PFSK-1 (cell line): ENCODE measurements at regions not wholly inside any gene's neighbourhood (a gene's known extent, or its start where the extent isn't known, plus 50 kb on each side); places are given as distances from the start of the nearest gene placed in this dataset.
A peak's percentile ranks its signal among the peaks of the same experiment; 100 is the strongest.

Experiments used
- FOXP2 ChIP-seq: optimal IDR thresholded peaks from 2 replicates; pipeline ENCODE3; 2011; ENCODE audit warnings: borderline replicate concordance, control low read depth, inconsistent platforms; ENCODE audit not compliant: insufficient read depth; ENCODE audit errors: extremely low read length, extremely low read depth
- POLR2AphosphoS5 ChIP-seq: IDR thresholded peaks from 2 replicates; pipeline ENCODE4 v1.6.1; 2012; ENCODE audit warnings: low read depth, mild to moderate bottlenecking, control low read depth, low read length, moderate library complexity
- SIN3A ChIP-seq: IDR thresholded peaks from 2 replicates; pipeline ENCODE4 v1.6.1; 2012; ENCODE audit warnings: mild to moderate bottlenecking, low read length, moderate library complexity, borderline replicate concordance; ENCODE audit not compliant: insufficient read depth
- TAF1 ChIP-seq: IDR thresholded peaks from 2 replicates; pipeline ENCODE4 v1.6.1; 2012; ENCODE audit warnings: low read length, control low read depth, borderline replicate concordance; ENCODE audit not compliant: insufficient read depth
- TF ChIP-seq, protein P1 (sequence below), 2 experiments: IDR thresholded peaks; 2 replicates each; pipeline versions ENCODE4 v1.6.1 to v1.8.0; 2011 to 2012; ENCODE audit warnings: low read depth in 2 of 2, low read length in 2 of 2, control low read depth in 1 of 2, inconsistent platforms in 1 of 2, mild to moderate bottlenecking in 1 of 2, moderate library complexity in 1 of 2; ENCODE audit not compliant: insufficient read depth in 1 of 2

DNA sequence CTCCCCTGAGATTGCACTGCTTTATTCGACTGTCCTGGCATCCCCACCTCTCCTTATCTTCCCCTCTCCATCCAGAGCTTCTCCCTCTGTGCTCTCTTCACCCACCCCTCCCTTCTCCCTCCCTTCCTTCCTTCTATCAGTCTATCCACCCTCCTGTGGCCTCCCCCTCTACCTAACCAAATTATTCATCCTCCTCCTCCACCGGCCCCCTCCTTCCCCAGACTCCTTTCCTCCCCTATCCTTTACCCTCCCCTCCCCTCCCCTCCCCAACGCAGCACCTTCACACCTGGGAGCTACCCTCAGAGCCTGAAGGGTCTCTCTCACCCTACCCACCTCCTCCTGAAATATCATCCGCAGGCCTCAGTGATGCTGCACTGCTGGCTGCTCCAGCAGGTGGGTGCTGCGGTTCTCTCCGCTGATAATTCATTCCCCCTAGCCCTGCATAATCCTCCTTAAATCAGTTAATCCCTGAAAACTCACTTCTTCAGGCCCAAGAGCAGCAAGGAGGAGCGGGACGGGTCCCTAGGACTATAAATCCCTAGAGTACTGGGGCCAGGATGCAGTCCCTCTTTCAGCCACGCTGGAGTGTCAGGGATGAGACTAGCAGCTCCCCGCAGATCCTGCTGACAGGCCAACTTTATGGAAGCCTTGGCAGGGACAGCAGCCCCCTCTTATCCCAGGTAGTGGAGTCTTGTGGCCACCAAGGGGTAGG is 97.8 kb downstream of the PCDH1 start:
- TF ChIP-seq TAF1 (no peak), SIN3A (no peak), FOXP2 (no peak), POLR2AphosphoS5 (no peak)
- TF ChIP-seq, protein P1, sequence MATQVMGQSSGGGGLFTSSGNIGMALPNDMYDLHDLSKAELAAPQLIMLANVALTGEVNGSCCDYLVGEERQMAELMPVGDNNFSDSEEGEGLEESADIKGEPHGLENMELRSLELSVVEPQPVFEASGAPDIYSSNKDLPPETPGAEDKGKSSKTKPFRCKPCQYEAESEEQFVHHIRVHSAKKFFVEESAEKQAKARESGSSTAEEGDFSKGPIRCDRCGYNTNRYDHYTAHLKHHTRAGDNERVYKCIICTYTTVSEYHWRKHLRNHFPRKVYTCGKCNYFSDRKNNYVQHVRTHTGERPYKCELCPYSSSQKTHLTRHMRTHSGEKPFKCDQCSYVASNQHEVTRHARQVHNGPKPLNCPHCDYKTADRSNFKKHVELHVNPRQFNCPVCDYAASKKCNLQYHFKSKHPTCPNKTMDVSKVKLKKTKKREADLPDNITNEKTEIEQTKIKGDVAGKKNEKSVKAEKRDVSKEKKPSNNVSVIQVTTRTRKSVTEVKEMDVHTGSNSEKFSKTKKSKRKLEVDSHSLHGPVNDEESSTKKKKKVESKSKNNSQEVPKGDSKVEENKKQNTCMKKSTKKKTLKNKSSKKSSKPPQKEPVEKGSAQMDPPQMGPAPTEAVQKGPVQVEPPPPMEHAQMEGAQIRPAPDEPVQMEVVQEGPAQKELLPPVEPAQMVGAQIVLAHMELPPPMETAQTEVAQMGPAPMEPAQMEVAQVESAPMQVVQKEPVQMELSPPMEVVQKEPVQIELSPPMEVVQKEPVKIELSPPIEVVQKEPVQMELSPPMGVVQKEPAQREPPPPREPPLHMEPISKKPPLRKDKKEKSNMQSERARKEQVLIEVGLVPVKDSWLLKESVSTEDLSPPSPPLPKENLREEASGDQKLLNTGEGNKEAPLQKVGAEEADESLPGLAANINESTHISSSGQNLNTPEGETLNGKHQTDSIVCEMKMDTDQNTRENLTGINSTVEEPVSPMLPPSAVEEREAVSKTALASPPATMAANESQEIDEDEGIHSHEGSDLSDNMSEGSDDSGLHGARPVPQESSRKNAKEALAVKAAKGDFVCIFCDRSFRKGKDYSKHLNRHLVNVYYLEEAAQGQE (IDR thresholded peaks at IDR 0.05; ENCODE audit: insufficient read depth in 1 of 2, low read depth in 2 of 2, low read length in 2 of 2), result no peak

DNA sequence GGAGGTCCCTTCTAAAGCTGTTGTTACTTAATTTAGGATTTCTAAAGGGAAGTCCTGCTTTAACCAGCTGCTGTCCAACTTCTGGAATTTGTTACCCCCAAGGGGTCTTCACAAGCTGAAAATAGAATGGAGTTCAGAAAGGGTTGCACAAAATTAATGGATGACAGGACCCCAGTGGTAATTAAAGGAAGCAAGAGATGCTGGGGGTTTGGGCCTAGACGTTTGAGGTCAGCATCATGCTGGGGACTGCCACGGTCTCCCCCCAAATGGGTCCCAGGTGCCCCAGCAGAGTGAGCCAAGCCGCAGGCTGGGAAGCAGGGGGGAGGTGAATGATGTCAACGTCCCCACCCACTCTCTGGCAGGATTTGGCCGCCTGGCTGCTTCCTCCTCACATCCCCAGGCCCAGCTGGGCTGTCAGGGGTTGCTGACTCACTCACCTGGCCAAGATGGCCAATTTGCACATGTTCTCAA is 97.5 kb upstream of the ARAP3 start:
- TF ChIP-seq, protein P1 (IDR thresholded peaks at IDR 0.05; ENCODE audit: insufficient read depth in 1 of 2, low read depth in 2 of 2, low read length in 2 of 2), result no peak
- TF ChIP-seq FOXP2 (no peak), TAF1 (no peak), POLR2AphosphoS5 (no peak), SIN3A (no peak)

DNA sequence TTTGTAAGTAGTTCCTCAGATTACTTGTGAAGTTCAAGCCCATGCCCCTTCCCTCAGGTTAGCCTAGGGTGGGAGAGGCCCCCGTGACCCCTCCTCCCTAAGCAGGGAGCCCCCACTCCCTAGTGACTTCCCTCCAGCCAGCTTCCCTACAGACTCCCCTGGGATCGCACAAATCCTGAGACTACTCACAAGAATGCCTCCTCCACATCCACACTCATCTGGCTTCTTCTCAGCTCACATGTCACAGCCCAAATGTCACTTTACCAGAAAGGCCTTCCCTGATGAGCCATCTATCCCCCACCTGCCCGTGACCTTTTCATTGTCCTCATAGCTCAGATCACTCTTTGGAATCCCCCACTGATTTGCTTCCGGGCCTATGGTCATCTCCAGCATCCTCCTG is 96.7 kb upstream of the ARAP3 start:
- TF ChIP-seq, protein P1 (IDR thresholded peaks at IDR 0.05; ENCODE audit: insufficient read depth in 1 of 2, low read depth in 2 of 2, low read length in 2 of 2), result no peak
- TF ChIP-seq TAF1 (no peak), SIN3A (no peak), FOXP2 (no peak), POLR2AphosphoS5 (no peak)

DNA sequence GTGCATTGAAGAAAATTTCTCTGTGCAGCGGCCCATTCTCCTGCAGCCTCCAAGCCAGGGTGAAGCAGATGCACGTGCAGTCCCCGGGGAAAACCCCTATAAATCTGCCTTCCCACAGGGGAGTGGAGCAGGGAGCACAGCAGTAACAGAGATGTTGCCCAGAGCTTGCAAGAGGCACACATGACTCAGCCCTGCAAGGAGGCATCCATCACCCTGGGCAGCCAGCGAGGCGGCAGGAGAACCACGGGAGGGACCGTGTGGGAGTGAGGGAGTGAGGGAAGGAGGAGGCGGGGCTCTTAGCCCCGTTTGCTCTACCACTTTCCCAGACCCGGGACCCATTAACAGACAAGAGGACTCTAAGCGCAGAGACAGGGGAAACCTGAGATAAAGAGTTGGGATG is 96.2 kb upstream of the ARAP3 start:
- peak; percentile 51 for TF ChIP-seq FOXP2
- no peak for TF ChIP-seq TAF1
- TF ChIP-seq POLR2AphosphoS5, result no peak

DNA sequence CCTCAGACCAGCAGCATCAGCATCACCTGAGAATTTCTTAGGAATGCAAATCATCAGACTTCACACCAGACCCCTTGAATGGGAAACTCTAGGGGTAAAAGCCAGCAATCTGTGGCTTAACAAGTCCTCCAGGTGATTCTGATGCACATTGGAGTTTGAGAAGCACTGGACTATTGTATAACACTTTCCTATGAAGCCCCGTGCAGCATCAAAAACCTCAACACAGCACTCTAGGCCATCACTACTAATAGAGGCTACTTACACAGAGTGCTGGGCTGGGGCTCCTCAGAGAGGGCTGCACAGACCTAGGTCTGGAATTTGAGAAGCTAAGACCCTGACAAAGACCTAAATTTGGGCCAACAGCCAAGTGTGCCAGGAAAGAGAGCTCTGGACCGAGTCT is 95.7 kb upstream of the ARAP3 start:
- TF ChIP-seq, protein P1 (IDR thresholded peaks at IDR 0.05; ENCODE audit: insufficient read depth in 1 of 2, low read depth in 2 of 2, low read length in 2 of 2), result no peak
- TF ChIP-seq POLR2AphosphoS5 (no peak), TAF1 (no peak)
